ENCODE measurements at regions not wholly inside any gene's neighbourhood (a gene's known extent, or its start where the extent isn't known, plus 50 kb on each side); places are given as distances from the start of the nearest gene placed in this dataset.

- H3K36me3 Mint-ChIP-seq (ENCODE audit: low read depth): no peaks in the 10 kb centered on the region
- TF ChIP-seq, protein P1, sequence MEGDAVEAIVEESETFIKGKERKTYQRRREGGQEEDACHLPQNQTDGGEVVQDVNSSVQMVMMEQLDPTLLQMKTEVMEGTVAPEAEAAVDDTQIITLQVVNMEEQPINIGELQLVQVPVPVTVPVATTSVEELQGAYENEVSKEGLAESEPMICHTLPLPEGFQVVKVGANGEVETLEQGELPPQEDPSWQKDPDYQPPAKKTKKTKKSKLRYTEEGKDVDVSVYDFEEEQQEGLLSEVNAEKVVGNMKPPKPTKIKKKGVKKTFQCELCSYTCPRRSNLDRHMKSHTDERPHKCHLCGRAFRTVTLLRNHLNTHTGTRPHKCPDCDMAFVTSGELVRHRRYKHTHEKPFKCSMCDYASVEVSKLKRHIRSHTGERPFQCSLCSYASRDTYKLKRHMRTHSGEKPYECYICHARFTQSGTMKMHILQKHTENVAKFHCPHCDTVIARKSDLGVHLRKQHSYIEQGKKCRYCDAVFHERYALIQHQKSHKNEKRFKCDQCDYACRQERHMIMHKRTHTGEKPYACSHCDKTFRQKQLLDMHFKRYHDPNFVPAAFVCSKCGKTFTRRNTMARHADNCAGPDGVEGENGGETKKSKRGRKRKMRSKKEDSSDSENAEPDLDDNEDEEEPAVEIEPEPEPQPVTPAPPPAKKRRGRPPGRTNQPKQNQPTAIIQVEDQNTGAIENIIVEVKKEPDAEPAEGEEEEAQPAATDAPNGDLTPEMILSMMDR (IDR thresholded peaks at IDR 0.05): no peak
- no peak overlapping the region for H3K27ac Mint-ChIP-seq
- ChIA-PET CTCF (no interaction called here), POLR2A (no interaction called here)
- Histone ChIP-seq H3K36me3 (ENCODE audit: insufficient read depth, low read length) (no peaks in the 10 kb centered on the region), H3K27me3 (ENCODE audit: control insufficient read depth in 1 of 2, insufficient read depth in 2 of 2, low read length in 2 of 2) (no peaks in the 10 kb centered on the region), H3K4me1 (ENCODE audit: insufficient read depth, low read length) (no peaks in the 10 kb centered on the region), H3K27ac (ENCODE audit: low read depth in 1 of 2, low read length in 2 of 2) (no peak overlapping the region), H3K9me3 (ENCODE audit: control insufficient read depth in 1 of 2, insufficient read depth in 1 of 2, low read length in 2 of 2) (no peaks in the 10 kb centered on the region), H3K4me3 (ENCODE audit: low read length) (no peak overlapping the region)
- H3K4me1 Mint-ChIP-seq (ENCODE audit: low read depth): no peaks in the 10 kb centered on the region
- no peaks in the 10 kb centered on the region for H3K27me3 Mint-ChIP-seq
- intact Hi-C loops (cut with DNase I, micrococcal nuclease): no loop called here
- H3K4me3 Mint-ChIP-seq: no peak overlapping the region
- DNase-seq (no peak), ATAC-seq (ENCODE audit: poor library complexity) (no peak)
- no peaks in the 10 kb centered on the region for H3K9me3 Mint-ChIP-seq
Measured at GRCh38 chr9:80134487-80134886, 562.7 kb downstream of the TLE4 start.

- DNase-seq (no peak), ATAC-seq (ENCODE audit: poor library complexity) (no peak)
- intact Hi-C loops (cut with DNase I, micrococcal nuclease): no loop called here
- Histone ChIP-seq H3K9me3 (ENCODE audit: control insufficient read depth in 1 of 2, insufficient read depth in 1 of 2, low read length in 2 of 2) (no peaks in the 10 kb centered on the region), H3K4me1 (ENCODE audit: insufficient read depth, low read length) (no peaks in the 10 kb centered on the region), H3K36me3 (ENCODE audit: insufficient read depth, low read length) (no peaks in the 10 kb centered on the region), H3K4me3 (ENCODE audit: low read length) (no peak overlapping the region), H3K27me3 (ENCODE audit: control insufficient read depth in 1 of 2, insufficient read depth in 2 of 2, low read length in 2 of 2) (no peaks in the 10 kb centered on the region), H3K27ac (ENCODE audit: low read depth in 1 of 2, low read length in 2 of 2) (no peak overlapping the region)
- no peaks in the 10 kb centered on the region for H3K4me1 Mint-ChIP-seq (ENCODE audit: low read depth)
- H3K4me3 Mint-ChIP-seq: no peak overlapping the region
- no peaks in the 10 kb centered on the region for H3K27me3 Mint-ChIP-seq
- no peak overlapping the region for H3K27ac Mint-ChIP-seq
- no peaks in the 10 kb centered on the region for H3K36me3 Mint-ChIP-seq (ENCODE audit: low read depth)
- H3K9me3 Mint-ChIP-seq: no peaks in the 10 kb centered on the region
- POLR2A ChIA-PET: no interaction called here
- CTCF ChIA-PET: no interaction called here
- TF ChIP-seq, protein P1 (IDR thresholded peaks at IDR 0.05): no peak
Measured at GRCh38 chr9:80131627-80132026, 559.9 kb downstream of the TLE4 start.

- H3K36me3 ChIP-seq (ENCODE audit: insufficient read depth, low read length): no peaks in the 10 kb centered on the region
- intact Hi-C loops (cut with DNase I, micrococcal nuclease): no loop called here
- ATAC-seq (ENCODE audit: poor library complexity) (no peak), DNase-seq (no peak)
- H3K4me3 Mint-ChIP-seq: no peak overlapping the region
- no peaks in the 10 kb centered on the region for H3K9me3 ChIP-seq (ENCODE audit: control insufficient read depth in 1 of 2, insufficient read depth in 1 of 2, low read length in 2 of 2)
- H3K4me3 ChIP-seq (ENCODE audit: low read length): no peak overlapping the region
- no peaks in the 10 kb centered on the region for H3K9me3 Mint-ChIP-seq
- H3K27me3 Mint-ChIP-seq: no peaks in the 10 kb centered on the region
- POLR2A ChIA-PET: no interaction called here
- H3K27ac ChIP-seq (ENCODE audit: low read depth in 1 of 2, low read length in 2 of 2): no peak overlapping the region
- H3K36me3 Mint-ChIP-seq (ENCODE audit: low read depth): no peaks in the 10 kb centered on the region
- H3K27ac Mint-ChIP-seq: no peak overlapping the region
- no peaks in the 10 kb centered on the region for H3K27me3 ChIP-seq (ENCODE audit: control insufficient read depth in 1 of 2, insufficient read depth in 2 of 2, low read length in 2 of 2)
- TF ChIP-seq, protein P1 (IDR thresholded peaks at IDR 0.05): no peak
- H3K4me1 ChIP-seq (ENCODE audit: insufficient read depth, low read length): no peaks in the 10 kb centered on the region
- CTCF ChIA-PET: no interaction called here
- H3K4me1 Mint-ChIP-seq (ENCODE audit: low read depth): no peaks in the 10 kb centered on the region
Measured at GRCh38 chr9:80127920-80128319, 556.2 kb downstream of the TLE4 start.

All from CD4-positive, alpha-beta T cell (primary cell).